ENCODE measurements at regions not wholly inside any gene's neighbourhood (a gene's known extent, or its start where the extent isn't known, plus 50 kb on each side); places are given as distances from the start of the nearest gene placed in this dataset.

DNA sequence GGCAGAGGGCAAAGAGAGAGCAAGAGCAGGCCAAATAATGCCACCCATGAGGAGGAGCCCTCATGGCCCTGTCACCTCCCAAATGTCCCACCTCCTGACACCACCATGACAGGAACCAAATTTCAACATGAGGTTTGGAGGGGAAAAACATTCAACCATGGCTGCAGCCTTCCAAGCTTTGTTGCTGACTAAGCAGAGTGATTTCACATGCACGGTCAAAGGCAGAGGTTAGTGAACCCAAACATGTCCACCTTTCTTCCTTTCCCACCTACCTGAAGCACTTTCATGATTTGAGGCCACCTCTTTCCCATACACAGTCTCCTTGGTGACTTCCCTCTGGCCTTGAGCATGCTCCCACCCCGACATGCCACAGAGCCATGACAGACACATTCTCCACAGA is 89.7 kb downstream of the C11orf91 start:
- TF ChIP-seq, protein P1, sequence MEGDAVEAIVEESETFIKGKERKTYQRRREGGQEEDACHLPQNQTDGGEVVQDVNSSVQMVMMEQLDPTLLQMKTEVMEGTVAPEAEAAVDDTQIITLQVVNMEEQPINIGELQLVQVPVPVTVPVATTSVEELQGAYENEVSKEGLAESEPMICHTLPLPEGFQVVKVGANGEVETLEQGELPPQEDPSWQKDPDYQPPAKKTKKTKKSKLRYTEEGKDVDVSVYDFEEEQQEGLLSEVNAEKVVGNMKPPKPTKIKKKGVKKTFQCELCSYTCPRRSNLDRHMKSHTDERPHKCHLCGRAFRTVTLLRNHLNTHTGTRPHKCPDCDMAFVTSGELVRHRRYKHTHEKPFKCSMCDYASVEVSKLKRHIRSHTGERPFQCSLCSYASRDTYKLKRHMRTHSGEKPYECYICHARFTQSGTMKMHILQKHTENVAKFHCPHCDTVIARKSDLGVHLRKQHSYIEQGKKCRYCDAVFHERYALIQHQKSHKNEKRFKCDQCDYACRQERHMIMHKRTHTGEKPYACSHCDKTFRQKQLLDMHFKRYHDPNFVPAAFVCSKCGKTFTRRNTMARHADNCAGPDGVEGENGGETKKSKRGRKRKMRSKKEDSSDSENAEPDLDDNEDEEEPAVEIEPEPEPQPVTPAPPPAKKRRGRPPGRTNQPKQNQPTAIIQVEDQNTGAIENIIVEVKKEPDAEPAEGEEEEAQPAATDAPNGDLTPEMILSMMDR (IDR thresholded peaks at IDR 0.05; ENCODE audit: insufficient read depth, low read length, poor library complexity, severe bottlenecking): no peak
- TF ChIP-seq EZH2phosphoT487 (conservative IDR thresholded peaks at IDR 0.05; ENCODE audit: low read length): no peak
